Nephron (organoid): ENCODE measurements at regions not wholly inside any gene's neighbourhood (a gene's known extent, or its start where the extent isn't known, plus 50 kb on each side); places are given as distances from the start of the nearest gene placed in this dataset.
A peak's percentile ranks its signal among the peaks of the same experiment; 100 is the strongest.

Experiments
- H3K27ac Mint-ChIP-seq, 3 experiments: 2 replicates each; pipeline ENCODE4 v1.8.0; 2020; ENCODE audit warnings: mixed read lengths in 3 of 3, mild to moderate bottlenecking in 2 of 3, moderate library complexity in 1 of 3
- H3K27me3 Mint-ChIP-seq: 2 replicates; pipeline ENCODE4 v1.8.0; 2021; ENCODE audit warnings: low read depth, mild to moderate bottlenecking, moderate library complexity, mixed read lengths
- H3K36me3 Mint-ChIP-seq: 2 replicates; pipeline ENCODE4 v1.8.0; 2020; ENCODE audit warnings: low read depth, mixed read lengths
- H3K4me1 Mint-ChIP-seq: 2 replicates; pipeline ENCODE4 v1.8.0; 2020; ENCODE audit warnings: mixed read lengths
- H3K4me3 Mint-ChIP-seq, 3 experiments: 2 replicates each; pipeline ENCODE4 v1.8.0; 2020; ENCODE audit warnings: mild to moderate bottlenecking in 3 of 3, mixed read lengths in 3 of 3, moderate library complexity in 2 of 3
- H3K9me3 Mint-ChIP-seq: 2 replicates; pipeline ENCODE4 v1.8.0; 2020; ENCODE audit warnings: mixed read lengths
- TF ChIP-seq, protein P1 (sequence below), 3 experiments: fragments of 200-600 bp; sonication (generic); IDR thresholded peaks; one replicate each; pipeline ENCODE4 v1.5.0; 2021; ENCODE audit warnings: antibody characterized with exemption in 3 of 3; ENCODE audit not compliant: unreplicated experiment in 3 of 3

- Mint-ChIP-seq H3K4me1 (no peaks in the 10 kb centered on the region), H3K4me3 (no peak overlapping the region), H3K27ac (no peak overlapping the region), H3K36me3 (no peaks in the 10 kb centered on the region), H3K27me3 (no peaks in the 10 kb centered on the region), H3K9me3 (no peaks in the 10 kb centered on the region)
- TF ChIP-seq, protein P1, sequence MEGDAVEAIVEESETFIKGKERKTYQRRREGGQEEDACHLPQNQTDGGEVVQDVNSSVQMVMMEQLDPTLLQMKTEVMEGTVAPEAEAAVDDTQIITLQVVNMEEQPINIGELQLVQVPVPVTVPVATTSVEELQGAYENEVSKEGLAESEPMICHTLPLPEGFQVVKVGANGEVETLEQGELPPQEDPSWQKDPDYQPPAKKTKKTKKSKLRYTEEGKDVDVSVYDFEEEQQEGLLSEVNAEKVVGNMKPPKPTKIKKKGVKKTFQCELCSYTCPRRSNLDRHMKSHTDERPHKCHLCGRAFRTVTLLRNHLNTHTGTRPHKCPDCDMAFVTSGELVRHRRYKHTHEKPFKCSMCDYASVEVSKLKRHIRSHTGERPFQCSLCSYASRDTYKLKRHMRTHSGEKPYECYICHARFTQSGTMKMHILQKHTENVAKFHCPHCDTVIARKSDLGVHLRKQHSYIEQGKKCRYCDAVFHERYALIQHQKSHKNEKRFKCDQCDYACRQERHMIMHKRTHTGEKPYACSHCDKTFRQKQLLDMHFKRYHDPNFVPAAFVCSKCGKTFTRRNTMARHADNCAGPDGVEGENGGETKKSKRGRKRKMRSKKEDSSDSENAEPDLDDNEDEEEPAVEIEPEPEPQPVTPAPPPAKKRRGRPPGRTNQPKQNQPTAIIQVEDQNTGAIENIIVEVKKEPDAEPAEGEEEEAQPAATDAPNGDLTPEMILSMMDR (IDR thresholded peaks at IDR 0.05; ENCODE audit: unreplicated experiment in 3 of 3) = no peak
Observed at GRCh38 chr4:60863442-60863841, 336.7 kb upstream of the ADGRL3 start.

- Mint-ChIP-seq H3K36me3 (no peaks in the 10 kb centered on the region), H3K9me3 (no peaks in the 10 kb centered on the region), H3K4me3 (no peak overlapping the region), H3K27me3 (no peaks in the 10 kb centered on the region), H3K4me1 (no peaks in the 10 kb centered on the region), H3K27ac (peak overlapping the region in 1 of 3 experiments; percentile 2)
- TF ChIP-seq, protein P1 (IDR thresholded peaks at IDR 0.05; ENCODE audit: unreplicated experiment in 3 of 3) = peak in 1 of 3 experiments; percentile 30
Observed at GRCh38 chr4:60865273-60865672, 334.9 kb upstream of the ADGRL3 start.

DNA sequence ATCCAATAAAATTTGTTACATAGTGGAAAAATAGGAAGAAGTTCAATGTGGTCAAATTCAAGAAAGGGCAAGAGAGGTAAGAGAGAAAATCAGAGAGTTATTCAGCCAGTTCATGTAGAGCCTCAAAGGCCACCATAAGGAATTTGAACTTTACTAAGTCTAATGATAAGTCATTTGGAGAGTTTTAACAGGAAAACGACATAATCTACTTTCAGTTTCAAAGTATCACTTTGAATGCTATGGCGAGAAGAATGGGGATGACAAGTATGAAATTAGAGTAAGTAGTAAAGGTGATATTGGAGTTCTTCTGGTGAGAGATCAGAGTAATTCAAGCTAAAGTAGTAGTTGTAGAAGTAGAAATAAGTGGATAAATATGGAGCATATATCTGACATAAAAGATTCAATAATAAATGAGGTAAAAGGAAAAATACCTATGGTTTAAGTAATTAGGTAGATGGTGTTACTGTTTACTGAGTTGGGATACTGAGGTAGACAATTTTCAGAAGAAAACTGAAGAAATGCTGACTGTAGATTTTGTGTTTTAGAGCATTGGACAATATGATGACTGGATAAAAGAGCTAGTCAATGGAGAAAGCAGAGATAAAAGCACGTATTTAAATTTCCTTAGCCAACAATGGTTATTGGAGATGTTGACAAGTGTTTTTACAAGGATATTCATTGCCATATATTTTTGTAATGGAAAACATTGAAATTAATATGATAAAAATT lies 331.7 kb upstream of the ADGRL3 start:
- H3K4me1 Mint-ChIP-seq = no peaks in the 10 kb centered on the region
- no peaks in the 10 kb centered on the region for H3K27me3 Mint-ChIP-seq
- no peak overlapping the region for H3K27ac Mint-ChIP-seq
- TF ChIP-seq, protein P1 (IDR thresholded peaks at IDR 0.05; ENCODE audit: unreplicated experiment in 3 of 3) = no peak
- H3K9me3 Mint-ChIP-seq = no peaks in the 10 kb centered on the region
- no peak overlapping the region for H3K4me3 Mint-ChIP-seq
- H3K36me3 Mint-ChIP-seq = no peaks in the 10 kb centered on the region

- no peak overlapping the region for H3K4me3 Mint-ChIP-seq
- peaks cover 10% of the 10 kb centered on the region for H3K9me3 Mint-ChIP-seq
- TF ChIP-seq, protein P1 (IDR thresholded peaks at IDR 0.05; ENCODE audit: unreplicated experiment in 3 of 3) = no peak
- H3K27me3 Mint-ChIP-seq = no peaks in the 10 kb centered on the region
- H3K36me3 Mint-ChIP-seq = no peaks in the 10 kb centered on the region
- H3K27ac Mint-ChIP-seq = no peak overlapping the region
- H3K4me1 Mint-ChIP-seq = no peaks in the 10 kb centered on the region
Observed at GRCh38 chr4:60879135-60879701, 320.9 kb upstream of the ADGRL3 start.

- H3K9me3 Mint-ChIP-seq = peaks cover 1% of the 10 kb centered on the region
- no peaks in the 10 kb centered on the region for H3K4me1 Mint-ChIP-seq
- H3K36me3 Mint-ChIP-seq = no peaks in the 10 kb centered on the region
- peak overlapping the region in 2 of 3 experiments; percentile 29 to 53 for H3K4me3 Mint-ChIP-seq
- H3K27me3 Mint-ChIP-seq = no peaks in the 10 kb centered on the region
- TF ChIP-seq, protein P1 (IDR thresholded peaks at IDR 0.05; ENCODE audit: unreplicated experiment in 3 of 3) = no peak
- H3K27ac Mint-ChIP-seq = peak overlapping the region in 1 of 3 experiments; percentile 58
Observed at GRCh38 chr4:60884587-60884986, 315.5 kb upstream of the ADGRL3 start.

- Mint-ChIP-seq H3K4me1 (no peaks in the 10 kb centered on the region), H3K27ac (peak overlapping the region in 1 of 3 experiments; percentile 58), H3K9me3 (no peaks in the 10 kb centered on the region), H3K27me3 (no peaks in the 10 kb centered on the region), H3K36me3 (no peaks in the 10 kb centered on the region), H3K4me3 (peak overlapping the region in 1 of 3 experiments; percentile 10)
- TF ChIP-seq, protein P1 (IDR thresholded peaks at IDR 0.05; ENCODE audit: unreplicated experiment in 3 of 3) = no peak
Observed at GRCh38 chr4:60885011-60885410, 315.1 kb upstream of the ADGRL3 start.
